Neural cell (in vitro differentiated cells): ENCODE measurements at regions not wholly inside any gene's neighbourhood (a gene's known extent, or its start where the extent isn't known, plus 50 kb on each side); places are given as distances from the start of the nearest gene placed in this dataset.

Experiments
- POLR2AphosphoS5 ChIP-seq: IDR thresholded peaks from 2 replicates; pipeline ENCODE4 v1.6.1; 2012
- TF ChIP-seq, protein P1 (sequence below): fragments of 450-650 bp; IDR thresholded peaks from 2 replicates; pipeline ENCODE4 v1.5.1; 2014; ENCODE audit warnings: antibody characterized with exemption, mild to moderate bottlenecking, moderate library complexity; ENCODE audit not compliant: poor library complexity, severe bottlenecking
- TF ChIP-seq, protein P2 (sequence below): IDR thresholded peaks from 2 replicates; pipeline ENCODE4 v1.6.1; 2012; ENCODE audit warnings: borderline replicate concordance

DNA sequence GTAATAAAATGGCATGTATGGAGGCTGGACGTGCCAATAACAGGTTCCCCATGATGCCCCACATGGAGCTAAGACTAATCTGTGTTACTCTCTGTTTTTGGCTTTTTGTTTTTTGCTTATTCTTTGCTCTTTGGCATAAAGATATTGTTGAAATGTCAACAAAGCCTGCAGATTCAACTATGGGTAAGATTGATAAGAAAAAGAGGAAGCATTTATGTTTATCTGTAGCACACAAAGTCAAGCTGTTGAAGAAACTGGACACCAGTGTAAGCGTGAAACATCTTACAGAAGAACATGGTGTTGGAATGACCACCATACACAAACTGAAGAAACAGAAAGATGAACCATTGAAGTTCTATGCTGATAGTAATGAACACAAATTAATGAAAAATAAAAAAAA, 402.7 kb downstream of the LTN1 start:
- TF ChIP-seq, protein P1, sequence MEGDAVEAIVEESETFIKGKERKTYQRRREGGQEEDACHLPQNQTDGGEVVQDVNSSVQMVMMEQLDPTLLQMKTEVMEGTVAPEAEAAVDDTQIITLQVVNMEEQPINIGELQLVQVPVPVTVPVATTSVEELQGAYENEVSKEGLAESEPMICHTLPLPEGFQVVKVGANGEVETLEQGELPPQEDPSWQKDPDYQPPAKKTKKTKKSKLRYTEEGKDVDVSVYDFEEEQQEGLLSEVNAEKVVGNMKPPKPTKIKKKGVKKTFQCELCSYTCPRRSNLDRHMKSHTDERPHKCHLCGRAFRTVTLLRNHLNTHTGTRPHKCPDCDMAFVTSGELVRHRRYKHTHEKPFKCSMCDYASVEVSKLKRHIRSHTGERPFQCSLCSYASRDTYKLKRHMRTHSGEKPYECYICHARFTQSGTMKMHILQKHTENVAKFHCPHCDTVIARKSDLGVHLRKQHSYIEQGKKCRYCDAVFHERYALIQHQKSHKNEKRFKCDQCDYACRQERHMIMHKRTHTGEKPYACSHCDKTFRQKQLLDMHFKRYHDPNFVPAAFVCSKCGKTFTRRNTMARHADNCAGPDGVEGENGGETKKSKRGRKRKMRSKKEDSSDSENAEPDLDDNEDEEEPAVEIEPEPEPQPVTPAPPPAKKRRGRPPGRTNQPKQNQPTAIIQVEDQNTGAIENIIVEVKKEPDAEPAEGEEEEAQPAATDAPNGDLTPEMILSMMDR = no peak
- TF ChIP-seq, protein P2, sequence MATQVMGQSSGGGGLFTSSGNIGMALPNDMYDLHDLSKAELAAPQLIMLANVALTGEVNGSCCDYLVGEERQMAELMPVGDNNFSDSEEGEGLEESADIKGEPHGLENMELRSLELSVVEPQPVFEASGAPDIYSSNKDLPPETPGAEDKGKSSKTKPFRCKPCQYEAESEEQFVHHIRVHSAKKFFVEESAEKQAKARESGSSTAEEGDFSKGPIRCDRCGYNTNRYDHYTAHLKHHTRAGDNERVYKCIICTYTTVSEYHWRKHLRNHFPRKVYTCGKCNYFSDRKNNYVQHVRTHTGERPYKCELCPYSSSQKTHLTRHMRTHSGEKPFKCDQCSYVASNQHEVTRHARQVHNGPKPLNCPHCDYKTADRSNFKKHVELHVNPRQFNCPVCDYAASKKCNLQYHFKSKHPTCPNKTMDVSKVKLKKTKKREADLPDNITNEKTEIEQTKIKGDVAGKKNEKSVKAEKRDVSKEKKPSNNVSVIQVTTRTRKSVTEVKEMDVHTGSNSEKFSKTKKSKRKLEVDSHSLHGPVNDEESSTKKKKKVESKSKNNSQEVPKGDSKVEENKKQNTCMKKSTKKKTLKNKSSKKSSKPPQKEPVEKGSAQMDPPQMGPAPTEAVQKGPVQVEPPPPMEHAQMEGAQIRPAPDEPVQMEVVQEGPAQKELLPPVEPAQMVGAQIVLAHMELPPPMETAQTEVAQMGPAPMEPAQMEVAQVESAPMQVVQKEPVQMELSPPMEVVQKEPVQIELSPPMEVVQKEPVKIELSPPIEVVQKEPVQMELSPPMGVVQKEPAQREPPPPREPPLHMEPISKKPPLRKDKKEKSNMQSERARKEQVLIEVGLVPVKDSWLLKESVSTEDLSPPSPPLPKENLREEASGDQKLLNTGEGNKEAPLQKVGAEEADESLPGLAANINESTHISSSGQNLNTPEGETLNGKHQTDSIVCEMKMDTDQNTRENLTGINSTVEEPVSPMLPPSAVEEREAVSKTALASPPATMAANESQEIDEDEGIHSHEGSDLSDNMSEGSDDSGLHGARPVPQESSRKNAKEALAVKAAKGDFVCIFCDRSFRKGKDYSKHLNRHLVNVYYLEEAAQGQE = no peak
- TF ChIP-seq POLR2AphosphoS5 = no peak
